ENCODE measurements at regions not wholly inside any gene's neighbourhood (a gene's known extent, or its start where the extent isn't known, plus 50 kb on each side); places are given as distances from the start of the nearest gene placed in this dataset.

DNA sequence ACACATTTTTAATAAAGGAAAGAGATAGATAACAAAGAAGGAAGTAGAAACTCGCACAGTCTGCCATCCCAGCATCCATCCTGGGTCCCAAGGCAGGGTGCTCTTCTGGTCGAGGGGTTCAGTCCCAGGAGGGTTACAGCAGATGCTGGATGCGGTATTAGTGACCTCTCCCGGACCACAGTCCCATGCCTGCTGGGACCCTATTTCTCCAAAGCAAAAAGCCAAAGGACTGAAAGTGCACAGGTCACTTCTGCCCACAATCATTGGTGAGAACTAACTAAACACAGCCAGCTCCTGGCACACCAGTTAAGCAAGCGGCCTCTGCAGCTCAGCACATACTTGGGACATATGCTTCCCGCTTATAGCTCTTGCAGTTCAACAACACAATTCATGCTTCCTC is 96.1 kb upstream of the HABP2 start:
- DNase-seq (ENCODE audit: low read depth) = no peak
- no peak overlapping the region for H3K4me3 ChIP-seq (replicated peaks; ENCODE audit: low read depth, low read length)
- TF ChIP-seq, protein P1, sequence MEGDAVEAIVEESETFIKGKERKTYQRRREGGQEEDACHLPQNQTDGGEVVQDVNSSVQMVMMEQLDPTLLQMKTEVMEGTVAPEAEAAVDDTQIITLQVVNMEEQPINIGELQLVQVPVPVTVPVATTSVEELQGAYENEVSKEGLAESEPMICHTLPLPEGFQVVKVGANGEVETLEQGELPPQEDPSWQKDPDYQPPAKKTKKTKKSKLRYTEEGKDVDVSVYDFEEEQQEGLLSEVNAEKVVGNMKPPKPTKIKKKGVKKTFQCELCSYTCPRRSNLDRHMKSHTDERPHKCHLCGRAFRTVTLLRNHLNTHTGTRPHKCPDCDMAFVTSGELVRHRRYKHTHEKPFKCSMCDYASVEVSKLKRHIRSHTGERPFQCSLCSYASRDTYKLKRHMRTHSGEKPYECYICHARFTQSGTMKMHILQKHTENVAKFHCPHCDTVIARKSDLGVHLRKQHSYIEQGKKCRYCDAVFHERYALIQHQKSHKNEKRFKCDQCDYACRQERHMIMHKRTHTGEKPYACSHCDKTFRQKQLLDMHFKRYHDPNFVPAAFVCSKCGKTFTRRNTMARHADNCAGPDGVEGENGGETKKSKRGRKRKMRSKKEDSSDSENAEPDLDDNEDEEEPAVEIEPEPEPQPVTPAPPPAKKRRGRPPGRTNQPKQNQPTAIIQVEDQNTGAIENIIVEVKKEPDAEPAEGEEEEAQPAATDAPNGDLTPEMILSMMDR (IDR thresholded peaks at IDR 0.05; ENCODE audit: low read length, missing control alignments) = no peak

DNA sequence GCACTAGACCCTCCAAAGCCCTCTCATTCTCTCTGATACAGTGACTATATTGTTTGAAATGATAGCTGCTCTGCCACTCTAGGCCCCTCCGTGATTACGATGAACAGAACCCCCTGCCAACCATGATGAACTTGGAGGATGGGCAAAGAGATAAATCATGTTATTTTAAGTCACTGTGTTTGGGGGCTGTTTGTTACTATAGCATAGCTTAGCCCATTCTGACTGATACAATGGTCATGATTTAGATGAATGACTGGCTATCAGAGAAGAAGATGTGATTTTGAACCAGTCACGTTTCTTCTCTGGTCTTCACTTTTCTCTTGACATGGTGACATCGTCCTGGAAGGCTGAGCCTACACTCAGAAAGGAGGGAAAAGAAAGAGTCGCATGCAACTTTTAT is 95.4 kb upstream of the HABP2 start:
- H3K4me3 ChIP-seq (replicated peaks; ENCODE audit: low read depth, low read length) = no peak overlapping the region
- DNase-seq (ENCODE audit: low read depth) = no peak
- TF ChIP-seq, protein P1 (IDR thresholded peaks at IDR 0.05; ENCODE audit: low read length, missing control alignments) = no peak

DNA sequence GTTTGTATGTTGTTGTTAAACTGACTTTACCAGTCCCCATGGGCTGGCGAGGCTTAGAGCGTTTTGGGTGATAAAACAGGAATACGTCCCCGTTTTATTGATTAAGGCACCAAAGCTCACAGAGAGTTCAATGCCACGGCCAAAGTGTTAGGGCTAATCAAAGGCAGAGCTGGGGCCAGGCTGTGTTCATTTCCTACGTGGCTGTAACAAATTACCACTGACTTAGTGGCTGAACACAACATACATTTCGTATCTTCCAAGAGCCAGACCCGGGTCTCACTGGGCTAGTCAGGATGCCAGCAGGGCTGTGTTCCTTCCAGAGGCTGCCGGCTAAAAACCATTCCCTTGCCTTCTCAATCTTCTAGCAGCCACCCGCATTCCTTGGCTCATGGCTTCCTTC is 94.4 kb upstream of the HABP2 start:
- TF ChIP-seq, protein P1 (IDR thresholded peaks at IDR 0.05; ENCODE audit: low read length, missing control alignments) = no peak
- no peak for DNase-seq (ENCODE audit: low read depth)

DNA sequence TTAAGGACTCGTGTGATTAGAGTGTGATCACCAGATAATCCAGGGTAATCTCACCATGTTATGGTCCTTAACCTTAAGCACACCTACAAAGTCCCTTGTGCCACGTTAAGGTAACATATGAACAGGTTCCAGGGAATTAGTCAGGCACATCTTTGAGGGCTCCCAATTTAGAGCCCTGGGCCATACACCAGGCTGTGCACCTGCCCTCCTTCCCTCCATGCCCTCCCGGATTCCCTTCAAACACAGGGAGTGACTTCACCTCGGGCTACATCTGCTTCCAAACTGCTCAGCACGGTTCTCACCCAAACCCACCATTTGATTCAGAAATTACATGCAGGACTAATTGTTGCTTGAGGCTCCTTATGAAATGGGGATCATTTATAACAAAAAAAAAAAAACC is 93.9 kb upstream of the HABP2 start:
- H3K4me3 ChIP-seq (replicated peaks; ENCODE audit: low read depth, low read length) = no peak overlapping the region

More for the DNA sequence above, 94.4 kb upstream of the HABP2 start:
- no peak overlapping the region for H3K4me3 ChIP-seq (replicated peaks; ENCODE audit: low read depth, low read length)

DNA sequence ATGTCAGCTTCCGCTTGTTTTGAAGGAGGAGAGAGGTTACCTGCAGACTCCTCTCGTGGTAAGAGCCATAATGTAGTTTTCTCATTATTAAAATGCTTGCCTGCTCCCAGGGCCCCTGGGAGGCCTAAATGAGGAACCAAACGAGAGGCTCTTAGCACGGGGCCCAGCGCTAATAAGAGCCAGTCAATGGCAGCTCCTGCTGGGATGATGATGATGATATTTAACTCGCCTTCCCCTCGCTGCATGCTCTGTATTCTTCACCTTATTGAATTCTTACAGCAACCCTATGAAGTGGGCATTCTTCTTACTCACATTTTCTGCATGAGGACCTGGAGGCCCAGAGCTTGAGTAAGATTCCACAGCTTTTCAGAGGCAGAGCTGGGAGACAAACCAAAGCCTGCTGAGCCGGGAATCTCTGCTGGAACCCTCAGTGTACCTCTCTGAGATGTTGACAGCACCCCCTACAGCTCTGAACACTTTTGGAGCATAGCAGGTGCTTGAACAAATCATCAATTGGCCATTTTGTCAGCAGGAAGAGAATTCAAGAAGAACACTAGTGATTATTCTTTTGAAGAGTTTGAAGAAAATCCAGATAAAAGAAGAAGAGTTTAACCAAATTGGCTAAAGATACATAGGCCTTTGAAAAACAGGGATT is 93.1 kb upstream of the HABP2 start:
- H3K4me3 ChIP-seq (replicated peaks; ENCODE audit: low read depth, low read length) = no peak overlapping the region
- no peak for DNase-seq (ENCODE audit: low read depth)
- TF ChIP-seq, protein P1 (IDR thresholded peaks at IDR 0.05; ENCODE audit: low read length, missing control alignments) = no peak

More for the DNA sequence above, 93.9 kb upstream of the HABP2 start:
- DNase-seq (ENCODE audit: low read depth) = no peak
- TF ChIP-seq, protein P1 (IDR thresholded peaks at IDR 0.05; ENCODE audit: low read length, missing control alignments) = no peak

DNA sequence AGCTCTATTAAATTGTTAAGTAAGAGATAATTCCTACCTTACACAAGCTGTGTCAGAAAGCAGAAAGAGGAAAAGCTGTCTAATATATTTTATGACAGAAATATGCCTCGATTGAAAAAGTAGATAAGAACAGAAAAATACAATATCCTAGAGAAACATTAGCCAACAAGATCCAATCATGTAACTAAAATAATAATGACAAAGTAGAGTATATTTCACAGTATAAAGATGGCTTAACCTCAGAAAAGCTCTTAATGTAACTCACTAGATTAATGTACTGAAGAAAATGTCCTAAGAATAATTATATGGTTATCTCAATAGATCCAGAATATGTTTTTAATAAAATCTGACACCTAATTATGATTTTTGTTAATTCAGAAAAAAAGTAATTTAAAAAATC is 89.8 kb upstream of the HABP2 start:
- no peak overlapping the region for H3K4me3 ChIP-seq (replicated peaks; ENCODE audit: low read depth, low read length)
- TF ChIP-seq, protein P1 (IDR thresholded peaks at IDR 0.05; ENCODE audit: low read length, missing control alignments) = no peak
- DNase-seq (ENCODE audit: low read depth) = no peak

DNA sequence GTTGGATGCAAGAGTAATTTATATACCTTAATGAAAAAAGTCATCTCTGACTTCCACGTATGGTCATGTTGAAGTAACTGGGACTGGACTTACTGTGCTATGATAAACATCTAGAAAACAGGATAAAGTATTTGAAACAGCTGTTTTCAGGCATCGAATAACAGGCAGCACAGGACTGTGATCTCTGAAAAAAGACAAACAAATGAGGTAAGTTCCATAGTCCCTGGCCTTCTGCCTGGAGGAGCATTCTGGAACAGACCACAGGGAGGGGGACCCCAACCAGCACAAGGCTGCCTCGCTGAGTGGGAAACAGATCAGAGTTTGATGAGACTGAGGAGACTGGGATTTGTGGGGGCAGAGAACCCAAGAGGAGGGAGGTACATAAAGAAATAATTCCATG is 89.1 kb upstream of the HABP2 start:
- TF ChIP-seq, protein P1 (IDR thresholded peaks at IDR 0.05; ENCODE audit: low read length, missing control alignments) = no peak
- H3K4me3 ChIP-seq (replicated peaks; ENCODE audit: low read depth, low read length) = no peak overlapping the region
- DNase-seq (ENCODE audit: low read depth) = no peak

Measured in fibroblast of pulmonary artery (primary cell).